ENCODE measurements at regions not wholly inside any gene's neighbourhood (a gene's known extent, or its start where the extent isn't known, plus 50 kb on each side); places are given as distances from the start of the nearest gene placed in this dataset.

- no peak for DNase-seq (ENCODE audit: low read depth)
- no peak for TF ChIP-seq CTCF (IDR thresholded peaks at IDR 0.05; ENCODE audit: insufficient read depth, low read depth, low read length)
- H3K4me3 ChIP-seq (ENCODE audit: low read depth, low read length) = no peak overlapping the region
Measured at GRCh38 chr4:161247831-161248230, 916.0 kb downstream of the FSTL5 start.

GRCh38 chr4:161238033-161238432 lies 925.8 kb downstream of the FSTL5 start:
- TF ChIP-seq CTCF (IDR thresholded peaks at IDR 0.05; ENCODE audit: insufficient read depth, low read depth, low read length) = no peak
- no peak overlapping the region for H3K4me3 ChIP-seq (ENCODE audit: low read depth, low read length)
- DNase-seq (ENCODE audit: low read depth) = no peak

- no peak overlapping the region for H3K4me3 ChIP-seq (ENCODE audit: low read depth, low read length)
- no peak for TF ChIP-seq CTCF (IDR thresholded peaks at IDR 0.05; ENCODE audit: insufficient read depth, low read depth, low read length)
- DNase-seq (ENCODE audit: low read depth) = no peak
Measured at GRCh38 chr4:161237495-161237894, 926.3 kb downstream of the FSTL5 start.

- no peak overlapping the region for H3K4me3 ChIP-seq (ENCODE audit: low read depth, low read length)
- no peak for DNase-seq (ENCODE audit: low read depth)
- TF ChIP-seq CTCF (IDR thresholded peaks at IDR 0.05; ENCODE audit: insufficient read depth, low read depth, low read length) = no peak
Measured at GRCh38 chr4:161225327-161225726, 938.5 kb downstream of the FSTL5 start.

- DNase-seq (ENCODE audit: low read depth) = no peak
- TF ChIP-seq CTCF (IDR thresholded peaks at IDR 0.05; ENCODE audit: insufficient read depth, low read depth, low read length) = no peak
- no peak overlapping the region for H3K4me3 ChIP-seq (ENCODE audit: low read depth, low read length)
Measured at GRCh38 chr4:161222889-161223288, 940.9 kb downstream of the FSTL5 start.

- no peak overlapping the region for H3K4me3 ChIP-seq (ENCODE audit: low read depth, low read length)
- DNase-seq (ENCODE audit: low read depth) = no peak
- TF ChIP-seq CTCF (IDR thresholded peaks at IDR 0.05; ENCODE audit: insufficient read depth, low read depth, low read length) = no peak
Measured at GRCh38 chr4:161208564-161208963, 955.2 kb downstream of the FSTL5 start.

- no peak for DNase-seq (ENCODE audit: low read depth)
- no peak for TF ChIP-seq CTCF (IDR thresholded peaks at IDR 0.05; ENCODE audit: insufficient read depth, low read depth, low read length)
- no peak overlapping the region for H3K4me3 ChIP-seq (ENCODE audit: low read depth, low read length)
Measured at GRCh38 chr4:161206528-161207080, 957.2 kb downstream of the FSTL5 start.

Data from fibroblast of villous mesenchyme (primary cell).